ENCODE measurements at regions not wholly inside any gene's neighbourhood (a gene's known extent, or its start where the extent isn't known, plus 50 kb on each side); places are given as distances from the start of the nearest gene placed in this dataset.

DNA sequence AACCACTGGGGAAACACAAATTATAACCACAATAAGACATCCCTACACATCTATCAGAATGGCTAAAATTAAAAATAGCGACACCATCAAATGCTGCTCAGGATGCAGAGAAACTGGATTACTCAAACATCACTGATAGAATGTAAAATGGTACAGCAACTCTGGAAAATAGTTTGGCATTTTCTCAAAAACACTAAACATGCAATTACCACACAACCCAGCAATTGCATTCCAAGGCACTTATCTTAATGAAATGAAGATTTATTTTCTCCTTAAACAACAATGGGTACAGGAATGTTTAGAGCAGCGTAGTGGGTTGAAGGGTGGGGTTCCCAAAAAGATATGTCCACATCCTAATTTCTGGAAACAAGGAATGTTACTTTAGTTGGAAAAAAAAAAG lies 309.0 kb upstream of the PMFBP1 start (continued):
- no peak for TF ChIP-seq BCL11A (IDR thresholded peaks at IDR 0.05; ENCODE audit: low read depth in 2 of 2, low read length in 2 of 2)

DNA sequence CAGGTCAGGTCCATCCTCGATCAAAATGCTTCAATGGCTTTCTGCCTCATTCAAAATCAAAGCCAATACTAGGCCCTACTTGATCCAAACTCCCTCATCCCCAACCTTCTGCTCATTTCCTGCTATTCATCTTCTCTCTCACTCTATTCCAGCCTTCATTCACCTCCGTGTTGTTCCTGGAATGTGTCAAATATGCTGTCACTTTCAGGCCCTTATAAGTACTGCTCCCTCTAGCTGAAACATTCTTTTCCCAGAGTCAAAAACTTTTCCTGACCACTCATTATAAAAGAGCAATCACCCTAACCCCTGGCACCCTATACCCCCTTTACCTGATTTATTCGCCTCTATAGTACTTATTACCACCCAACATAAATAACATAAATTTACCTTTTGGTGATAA lies 303.7 kb upstream of the PMFBP1 start:
- H4K8ac ChIP-seq (ENCODE audit: extremely low read depth, insufficient read depth, low read length), result no peak overlapping the region
- H2BK15ac ChIP-seq (ENCODE audit: low read length), result no peak overlapping the region
- 87% methylated on average over 3 of the region's 3 CpGs; no CpG with 5 or more reads in 1 of the 2 experiments for WGBS, 2 experiments (ENCODE audit: extremely low coverage in 1 of 2, insufficient coverage in 1 of 2, insufficient read length in 1 of 2, insufficient replicate concordance in 2 of 2, low coverage in 1 of 2, low lambda C conversion rate in 2 of 2, missing lambda C conversion rate in 1 of 2)
- H3K9ac ChIP-seq (replicated peaks in 1 of 4; ENCODE audit: extremely low read depth in 1 of 4, low read depth in 3 of 4, low read length in 3 of 4), result no peak overlapping the region
- H3K27ac ChIP-seq (ENCODE audit: low read depth, low read length), result no peak overlapping the region
- H3K79me1 ChIP-seq (ENCODE audit: low read depth, low read length), result no peaks in the 10 kb centered on the region
- H2AFZ ChIP-seq (ENCODE audit: low read length), result no peak overlapping the region
- H3K79me2 ChIP-seq (ENCODE audit: control insufficient read depth in 1 of 2, insufficient read depth in 2 of 2, low read length in 2 of 2), result no peaks in the 10 kb centered on the region
- no peak overlapping the region for H2BK20ac ChIP-seq (ENCODE audit: low read length)
- no peak overlapping the region for H3K56ac ChIP-seq (replicated peaks; ENCODE audit: insufficient read length, low read depth, low read length)
- no peak overlapping the region for H2BK120ac ChIP-seq (replicated peaks; ENCODE audit: low read depth, low read length)
- H3K18ac ChIP-seq (ENCODE audit: extremely low read depth, low read length), result no peak overlapping the region
- DNase-seq (ENCODE audit: low read depth in 1 of 2, low spot score in 2 of 2), result no peak
- CTCF ChIA-PET (ENCODE audit: partially characterized antibody), result interaction anchor here (1.1 to 2.4 kb wide), 4 partner anchors 9 to 345 kb away, joined by 3 to 6 read pairs (median 4); no protein-coding TSS in a partner anchor
- no peak overlapping the region for H3K4ac ChIP-seq (replicated peaks; ENCODE audit: insufficient read length, low read depth, low read length)
- no peaks in the 10 kb centered on the region for H3K27me3 ChIP-seq (replicated peaks in 1 of 4; ENCODE audit: control insufficient read depth in 3 of 4, extremely low read depth in 1 of 4, insufficient read depth in 3 of 4, low read length in 3 of 4)
- H3K4me3 ChIP-seq (ENCODE audit: extremely low read depth in 1 of 4, insufficient read depth in 2 of 4, low read depth in 3 of 4, low read length in 4 of 4), result no peak overlapping the region
- no peak overlapping the region for H2AK5ac ChIP-seq (ENCODE audit: low read depth, low read length)
- no peaks in the 10 kb centered on the region for H3K4me1 ChIP-seq (replicated peaks in 1 of 4; ENCODE audit: control insufficient read depth in 3 of 4, insufficient read depth in 4 of 4, low read length in 3 of 4)
- H4K91ac ChIP-seq (replicated peaks; ENCODE audit: insufficient read length, low read length), result no peak overlapping the region
- no peak overlapping the region for H2BK12ac ChIP-seq (ENCODE audit: low read depth, low read length)
- TF ChIP-seq SIN3A (conservative IDR thresholded peaks at IDR 0.05 in 1 of 2, IDR thresholded peaks at IDR 0.05 in 1 of 2; ENCODE audit: low read depth in 1 of 2, low read length in 2 of 2) (no peak; a peak in 1 of 4 replicates), CREB1 (IDR thresholded peaks at IDR 0.05) (no peak), POLR2A (IDR thresholded peaks at IDR 0.05; ENCODE audit: control extremely low read depth in 1 of 2, low read depth in 2 of 2, low read length in 2 of 2) (no peak), CTBP2 (IDR thresholded peaks at IDR 0.05; ENCODE audit: borderline replicate concordance, insufficient read depth, insufficient read length, low read length) (no peak), KDM4A (IDR thresholded peaks at IDR 0.05; ENCODE audit: low read depth, low read length, severe bottlenecking) (no peak), YY1 (IDR thresholded peaks at IDR 0.05; ENCODE audit: low read depth, low read length) (no peak), SAP30 (IDR thresholded peaks at IDR 0.05; ENCODE audit: insufficient read depth, insufficient replicate concordance, low read length) (no peak), TEAD4 (IDR thresholded peaks at IDR 0.05; ENCODE audit: low read depth, low read length) (0 out of 2 replicates have a peak, but pooled peaks have one; percentile 31)
- no peak for FAIRE-seq
- no peak overlapping the region for H3K23ac ChIP-seq (ENCODE audit: insufficient read length)
- H3K4me2 ChIP-seq (ENCODE audit: insufficient read depth in 1 of 2, low read depth in 2 of 2, low read length in 2 of 2), result no peak overlapping the region
- H3K23me2 ChIP-seq (ENCODE audit: low read depth, low read length), result no peaks in the 10 kb centered on the region; the same call in 1 of the 2 replicates
- H2BK5ac ChIP-seq (ENCODE audit: low read depth, low read length), result no peak overlapping the region
- POLR2A ChIA-PET (ENCODE audit: partially characterized antibody), result no interaction called here
- no peak overlapping the region for H3K14ac ChIP-seq (ENCODE audit: insufficient read length)
- H4K5ac ChIP-seq (ENCODE audit: insufficient read length, low read depth, low read length), result no peak overlapping the region
- no peaks in the 10 kb centered on the region for H3K9me3 ChIP-seq (ENCODE audit: insufficient read depth in 2 of 2, low read depth in 1 of 2, low read length in 1 of 2)
- no peaks in the 10 kb centered on the region for H3K36me3 ChIP-seq (ENCODE audit: control insufficient read depth in 2 of 4, insufficient read depth in 4 of 4, low read length in 3 of 4)
- no peaks in the 10 kb centered on the region for H4K20me1 ChIP-seq (replicated peaks in 1 of 2; ENCODE audit: control insufficient read depth in 1 of 2, insufficient read depth in 2 of 2, low read length in 2 of 2)
